ENCODE measurements at regions not wholly inside any gene's neighbourhood (a gene's known extent, or its start where the extent isn't known, plus 50 kb on each side); places are given as distances from the start of the nearest gene placed in this dataset.

- H3K27me3 ChIP-seq (ENCODE audit: insufficient read depth, low read length) = no peaks in the 10 kb centered on the region
- H3K9me3 ChIP-seq (ENCODE audit: control insufficient read depth in 1 of 2, insufficient read depth in 1 of 2, low read depth in 1 of 2, low read length in 2 of 2) = no peaks in the 10 kb centered on the region
- DNase-seq (ENCODE audit: low read depth, low spot score) = no peak
- POLR2A ChIA-PET = no interaction called here
- H3K9ac ChIP-seq (ENCODE audit: low read length) = no peak overlapping the region
- H3K4me2 ChIP-seq (ENCODE audit: low read length) = no peak overlapping the region
- H3K9me2 ChIP-seq (ENCODE audit: insufficient read depth) = no peaks in the 10 kb centered on the region
- RAD21 ChIA-PET (ENCODE audit: low non-redundant PET in 1 of 2, low total read pairs in 2 of 2, uncharacterized antibody in 2 of 2, unreplicated experiment in 2 of 2) = interaction anchor here in 1 of 2 experiments (0.7 kb wide), 1 partner anchor 300 kb away, joined by 4 read pairs; no protein-coding TSS in a partner anchor
- intact Hi-C loops (cut with micrococcal nuclease) = no loop called here
- CTCF ChIA-PET = no interaction called here
- no peaks in the 10 kb centered on the region for H4K20me1 ChIP-seq (ENCODE audit: insufficient read depth)
- TF ChIP-seq CTCF (IDR thresholded peaks at IDR 0.05 in 2 of 3, conservative IDR thresholded peaks at IDR 0.05 in 1 of 3; ENCODE audit: borderline replicate concordance in 1 of 3, insufficient read depth in 1 of 3, low read depth in 2 of 3, low read length in 2 of 3) = no peak
- TF ChIP-seq ZFX (IDR thresholded peaks at IDR 0.05) = no peak
- no peak for TF ChIP-seq YY1 (IDR thresholded peaks at IDR 0.05; ENCODE audit: extremely low read depth, insufficient replicate concordance, low read depth, low read length)
- no peak for TF ChIP-seq SIN3A (IDR thresholded peaks at IDR 0.05; ENCODE audit: low read depth)
- no peak for TF ChIP-seq TCF7L2 (IDR thresholded peaks at IDR 0.05; ENCODE audit: borderline replicate concordance, extremely low read depth, insufficient read depth, insufficient read length)
- TF ChIP-seq, protein P1, sequence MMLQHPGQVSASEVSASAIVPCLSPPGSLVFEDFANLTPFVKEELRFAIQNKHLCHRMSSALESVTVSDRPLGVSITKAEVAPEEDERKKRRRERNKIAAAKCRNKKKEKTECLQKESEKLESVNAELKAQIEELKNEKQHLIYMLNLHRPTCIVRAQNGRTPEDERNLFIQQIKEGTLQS (IDR thresholded peaks at IDR 0.05) = no peak
- no peak for TF ChIP-seq POLR2AphosphoS5 (IDR thresholded peaks at IDR 0.05; ENCODE audit: low read depth, low read length)
- no peak for TF ChIP-seq ZNF274 (IDR thresholded peaks at IDR 0.05; ENCODE audit: low read depth, low read length)
- TF ChIP-seq CEBPB (IDR thresholded peaks at IDR 0.05; ENCODE audit: low read depth) = no peak
- TF ChIP-seq MAX (IDR thresholded peaks at IDR 0.05) = no peak
- TF ChIP-seq ELF1 (IDR thresholded peaks at IDR 0.05; ENCODE audit: borderline replicate concordance, low read depth) = no peak
- ATAC-seq = no peak
- no peak overlapping the region for H2AFZ ChIP-seq (ENCODE audit: low read depth, low read length, poor library complexity, severe bottlenecking)
- BruUV-seq (replicated peaks) = no TSS peak
- H3K79me2 ChIP-seq (ENCODE audit: insufficient read depth, low read length) = no peaks in the 10 kb centered on the region
- no peak overlapping the region for H3K4me3 ChIP-seq (replicated peaks in 1 of 2; ENCODE audit: low read depth in 1 of 2, low read length in 2 of 2)
- no peak overlapping the region for H3K27ac ChIP-seq (ENCODE audit: low read depth, low read length)
- H3K36me3 ChIP-seq (ENCODE audit: control insufficient read depth in 1 of 2, insufficient read depth in 2 of 2, low read length in 2 of 2) = no peaks in the 10 kb centered on the region
- peaks cover 6 to 27% of the 10 kb centered on the region in 2 experiments; a peak in 3 of 4 replicates for H3K4me1 ChIP-seq (ENCODE audit: control insufficient read depth in 1 of 2, insufficient read depth in 2 of 2, low read length in 2 of 2)
These were observed 401.3 kb downstream of the ENC1 start for GRCh38 chr5:74239261-74239660.
